Chondrocyte (in vitro differentiated cells): ENCODE measurements at regions not wholly inside any gene's neighbourhood (a gene's known extent, or its start where the extent isn't known, plus 50 kb on each side); places are given as distances from the start of the nearest gene placed in this dataset.

Experiments
- DNase-seq: peaks from one replicate; pipeline ENCODE4 v3.0.0; 2021; ENCODE audit warnings: mixed read lengths, low spot score
- H3K27ac Mint-ChIP-seq: one replicate; pipeline ENCODE4 v1.8.0; 2021; ENCODE audit warnings: mild to moderate bottlenecking, moderate library complexity, mixed read lengths; ENCODE audit not compliant: unreplicated experiment
- H3K27me3 Mint-ChIP-seq: 2 replicates; pipeline ENCODE4 v1.8.0; 2021; ENCODE audit warnings: low read depth, mixed read lengths
- H3K36me3 Mint-ChIP-seq: 2 replicates; pipeline ENCODE4 v1.8.0; 2021; ENCODE audit warnings: low read depth, mixed read lengths
- H3K4me1 Mint-ChIP-seq: 2 replicates; pipeline ENCODE4 v1.8.0; 2021; ENCODE audit warnings: low read depth, mild to moderate bottlenecking, mixed read lengths
- H3K4me3 Mint-ChIP-seq: one replicate; pipeline ENCODE4 v1.8.0; 2021; ENCODE audit warnings: mild to moderate bottlenecking, moderate library complexity, mixed read lengths; ENCODE audit not compliant: unreplicated experiment
- H3K9me3 Mint-ChIP-seq: 2 replicates; pipeline ENCODE4 v1.8.0; 2021; ENCODE audit warnings: low read depth, mixed read lengths
- CTCF ChIP-seq: fragments of 200-600 bp; sonication (generic); IDR thresholded peaks from 2 replicates; pipeline ENCODE4 v1.5.0; 2021; ENCODE audit warnings: antibody characterized with exemption, mild to moderate bottlenecking, moderate library complexity

DNA sequence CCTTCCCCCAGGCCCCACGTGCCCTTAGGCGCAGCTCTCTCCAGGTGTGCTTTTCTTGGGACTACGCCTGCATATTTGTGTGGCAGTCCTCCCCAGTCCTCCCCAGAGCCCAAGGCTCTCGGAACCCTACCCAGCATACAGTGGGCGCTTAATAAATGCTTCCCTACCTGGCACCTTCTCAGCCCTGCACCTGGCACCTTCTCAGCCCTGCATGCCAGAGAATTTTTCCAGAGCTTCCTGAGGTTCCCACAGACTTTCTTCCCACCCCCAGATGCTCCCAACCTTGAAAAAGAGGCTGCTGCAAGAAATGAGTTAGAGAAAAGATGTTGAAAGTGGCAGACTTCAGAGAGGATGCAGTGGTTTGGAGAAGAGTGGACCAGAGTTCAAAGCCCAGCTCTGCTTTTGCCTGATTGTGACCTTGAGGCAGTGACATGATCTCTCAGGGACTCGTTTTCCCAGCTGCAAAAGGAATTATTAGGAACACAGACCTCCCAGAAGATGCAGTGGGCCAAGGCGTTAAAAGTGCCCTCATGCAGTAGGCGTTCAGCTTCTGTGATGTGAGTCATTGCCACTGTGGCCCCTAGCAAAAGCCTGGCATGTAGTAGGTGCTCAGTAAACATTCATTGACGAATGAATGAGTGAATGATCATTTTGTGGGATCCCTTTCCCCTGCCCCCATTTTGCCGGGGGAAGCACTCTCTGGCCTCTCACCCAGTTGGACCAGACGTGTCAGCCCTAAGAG lies 167.2 kb downstream of the PHETA1 start:
- H3K9me3 Mint-ChIP-seq, result no peaks in the 10 kb centered on the region
- peaks cover 53% of the 10 kb centered on the region for H3K27me3 Mint-ChIP-seq
- no peak overlapping the region for H3K27ac Mint-ChIP-seq
- no peak for DNase-seq
- H3K4me1 Mint-ChIP-seq, result no peaks in the 10 kb centered on the region
- no peak overlapping the region for H3K4me3 Mint-ChIP-seq
- TF ChIP-seq CTCF, result no peak
- H3K36me3 Mint-ChIP-seq, result no peaks in the 10 kb centered on the region

- Mint-ChIP-seq H3K27ac (no peak overlapping the region), H3K4me3 (no peak overlapping the region), H3K9me3 (no peaks in the 10 kb centered on the region), H3K36me3 (no peaks in the 10 kb centered on the region), H3K27me3 (peaks cover 53% of the 10 kb centered on the region), H3K4me1 (no peaks in the 10 kb centered on the region)
- no peak for TF ChIP-seq CTCF
- DNase-seq, result no peak
Observed at GRCh38 chr12:111201036-111201435, 167.9 kb downstream of the PHETA1 start.

- no peak for TF ChIP-seq CTCF
- no peak overlapping the region for H3K4me3 Mint-ChIP-seq
- H3K27me3 Mint-ChIP-seq, result peaks cover 75% of the 10 kb centered on the region
- H3K9me3 Mint-ChIP-seq, result no peaks in the 10 kb centered on the region
- no peak for DNase-seq
- no peak overlapping the region for H3K27ac Mint-ChIP-seq
- no peaks in the 10 kb centered on the region for H3K4me1 Mint-ChIP-seq
- no peaks in the 10 kb centered on the region for H3K36me3 Mint-ChIP-seq
Observed at GRCh38 chr12:111197376-111197944, 171.4 kb downstream of the PHETA1 start.

GRCh38 chr12:111196532-111196931 lies 172.4 kb downstream of the PHETA1 start:
- H3K27ac Mint-ChIP-seq, result no peak overlapping the region
- no peaks in the 10 kb centered on the region for H3K9me3 Mint-ChIP-seq
- no peaks in the 10 kb centered on the region for H3K4me1 Mint-ChIP-seq
- DNase-seq, result no peak
- H3K27me3 Mint-ChIP-seq, result peaks cover 76% of the 10 kb centered on the region
- no peaks in the 10 kb centered on the region for H3K36me3 Mint-ChIP-seq
- no peak for TF ChIP-seq CTCF
- H3K4me3 Mint-ChIP-seq, result no peak overlapping the region

GRCh38 chr12:111195316-111195715 lies 173.6 kb downstream of the PHETA1 start:
- Mint-ChIP-seq H3K9me3 (no peaks in the 10 kb centered on the region), H3K27ac (no peak overlapping the region), H3K4me1 (no peaks in the 10 kb centered on the region), H3K4me3 (no peak overlapping the region), H3K27me3 (peaks cover 67% of the 10 kb centered on the region), H3K36me3 (no peaks in the 10 kb centered on the region)
- TF ChIP-seq CTCF, result no peak
- DNase-seq, result no peak
